D721Med (cell line): ENCODE measurements at regions not wholly inside any gene's neighbourhood (a gene's known extent, or its start where the extent isn't known, plus 50 kb on each side); places are given as distances from the start of the nearest gene placed in this dataset.

Experiments used
- DNase-seq: peaks from one replicate; pipeline ENCODE4 v3.0.0; 2011; ENCODE audit warnings: low spot score; ENCODE audit not compliant: insufficient read length
- FAIRE-seq: peaks from 2 replicates; lab custom pipeline; 2011; peaks lifted over from hg19 to GRCh38; lab: Jason Lieb, UNC
- CTCF ChIP-seq: IDR thresholded peaks from 2 replicates; pipeline ENCODE4 v1.5.1; 2012; ENCODE audit warnings: mild to moderate bottlenecking, control low read depth; ENCODE audit not compliant: insufficient read depth; ENCODE audit errors: missing control alignments

- TF ChIP-seq CTCF, result no peak
- no peak for FAIRE-seq
Observed at GRCh38 chr21:35578831-35579471, 481.4 kb downstream of the SETD4 start.

GRCh38 chr21:35578347-35578782, 482.0 kb downstream of the SETD4 start:
- FAIRE-seq (no peak), DNase-seq (no peak)
- no peak for TF ChIP-seq CTCF

More at GRCh38 chr21:35578831-35579471, 481.4 kb downstream of the SETD4 start:
- no peak for DNase-seq

GRCh38 chr21:35575280-35575915, 484.9 kb downstream of the SETD4 start:
- DNase-seq, result no peak
- no peak for TF ChIP-seq CTCF
- FAIRE-seq, result no peak

GRCh38 chr21:35573472-35574374, 486.6 kb downstream of the SETD4 start:
- no peak for FAIRE-seq

GRCh38 chr21:35571910-35572309, 488.4 kb downstream of the SETD4 start:
- TF ChIP-seq CTCF, result no peak
- no peak for DNase-seq
- no peak for FAIRE-seq

More at GRCh38 chr21:35573472-35574374, 486.6 kb downstream of the SETD4 start:
- TF ChIP-seq CTCF, result no peak
- no peak for DNase-seq

GRCh38 chr21:35568643-35569042, 491.7 kb downstream of the SETD4 start:
- no peak for TF ChIP-seq CTCF
- DNase-seq, result no peak
- no peak for FAIRE-seq
